Memory B cell (primary cell): ENCODE measurements at regions not wholly inside any gene's neighbourhood (a gene's known extent, or its start where the extent isn't known, plus 50 kb on each side); places are given as distances from the start of the nearest gene placed in this dataset.
"Not testable (repeated sequence)": the region's sequence is repeated elsewhere in the genome, so short reads cannot be mapped to it uniquely, and the experiment has no call there.

Source experiments
- ATAC-seq: fragments of 150-1000 bp; cut with Tn5 transposase; 2 replicates; pipeline ENCODE4 v1.10.0; 2021; ENCODE audit warnings: low read depth, mild to moderate bottlenecking, moderate library complexity
- DNase-seq, 2 donors: peaks; one replicate each; pipeline ENCODE4 v3.0.0; 2022; ENCODE audit warnings: low spot score in 2 of 2
- H3K27ac Mint-ChIP-seq: one replicate; pipeline ENCODE4 v1.8.0; 2022; ENCODE audit warnings: mild to moderate bottlenecking, moderate library complexity, mixed read lengths
- H3K27me3 Mint-ChIP-seq: one replicate; pipeline ENCODE4 v1.8.0; 2022; ENCODE audit warnings: mixed read lengths
- H3K36me3 Mint-ChIP-seq: one replicate; pipeline ENCODE4 v1.8.0; 2022; ENCODE audit warnings: mild to moderate bottlenecking, mixed read lengths
- H3K4me1 Mint-ChIP-seq: one replicate; pipeline ENCODE4 v1.8.0; 2022; ENCODE audit warnings: mixed read lengths
- H3K4me3 Mint-ChIP-seq: one replicate; pipeline ENCODE4 v1.8.0; 2022; ENCODE audit warnings: mild to moderate bottlenecking, moderate library complexity, mixed read lengths
- H3K9me3 Mint-ChIP-seq: one replicate; pipeline ENCODE4 v1.8.0; 2022; ENCODE audit warnings: mixed read lengths

DNA sequence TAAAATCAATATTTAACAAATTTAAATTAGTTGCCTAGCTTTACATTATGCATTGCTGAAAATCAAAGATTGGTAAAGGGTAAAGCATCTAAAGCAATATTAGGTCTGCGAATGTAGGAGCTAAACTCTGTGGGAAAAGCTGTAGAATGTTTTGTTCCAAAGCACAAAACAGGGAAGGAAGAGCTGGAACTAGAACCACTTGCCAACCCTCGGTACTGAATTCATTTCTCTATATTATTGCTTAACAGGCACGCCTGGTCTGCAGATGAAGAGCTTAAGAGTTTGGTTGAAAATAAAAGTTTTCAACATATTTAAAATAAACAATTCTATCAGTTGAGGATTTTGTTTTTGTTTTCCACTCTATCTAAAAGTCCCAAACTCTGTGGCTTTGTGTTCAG, 1252.8 kb upstream of the SEL1L start:
- no peaks in the 10 kb centered on the region for H3K36me3 Mint-ChIP-seq
- no peaks in the 10 kb centered on the region for H3K27me3 Mint-ChIP-seq
- no peaks in the 10 kb centered on the region for H3K4me1 Mint-ChIP-seq
- H3K4me3 Mint-ChIP-seq = no peak overlapping the region
- no peak overlapping the region for H3K27ac Mint-ChIP-seq
- ATAC-seq (no peak), DNase-seq (no peak)
- peaks cover 8% of the 10 kb centered on the region for H3K9me3 Mint-ChIP-seq

DNA sequence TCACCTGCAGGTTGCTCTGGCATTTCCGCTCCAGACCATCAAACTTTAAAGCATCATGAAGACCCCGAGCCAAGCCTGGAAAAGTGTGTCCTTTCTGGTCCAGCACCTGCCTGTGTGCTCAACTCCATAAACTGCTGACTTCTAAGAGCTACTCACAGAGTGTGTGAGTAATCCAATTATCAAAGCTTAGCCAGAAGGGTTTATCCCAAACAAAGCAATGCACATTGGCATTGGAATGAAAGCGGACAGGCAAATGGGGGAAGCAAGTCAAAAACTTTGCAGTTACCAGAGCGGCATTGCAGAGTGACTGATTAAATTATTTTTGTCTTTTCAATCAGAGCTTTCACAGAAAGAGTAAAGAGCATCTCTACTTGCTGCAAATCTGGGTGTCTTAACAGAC, 1262.4 kb upstream of the SEL1L start:
- Mint-ChIP-seq H3K9me3 (no peaks in the 10 kb centered on the region), H3K4me1 (no peaks in the 10 kb centered on the region), H3K36me3 (no peaks in the 10 kb centered on the region), H3K27me3 (no peaks in the 10 kb centered on the region), H3K27ac (no peak overlapping the region), H3K4me3 (no peak overlapping the region)
- DNase-seq (no peak), ATAC-seq (no peak)

DNA sequence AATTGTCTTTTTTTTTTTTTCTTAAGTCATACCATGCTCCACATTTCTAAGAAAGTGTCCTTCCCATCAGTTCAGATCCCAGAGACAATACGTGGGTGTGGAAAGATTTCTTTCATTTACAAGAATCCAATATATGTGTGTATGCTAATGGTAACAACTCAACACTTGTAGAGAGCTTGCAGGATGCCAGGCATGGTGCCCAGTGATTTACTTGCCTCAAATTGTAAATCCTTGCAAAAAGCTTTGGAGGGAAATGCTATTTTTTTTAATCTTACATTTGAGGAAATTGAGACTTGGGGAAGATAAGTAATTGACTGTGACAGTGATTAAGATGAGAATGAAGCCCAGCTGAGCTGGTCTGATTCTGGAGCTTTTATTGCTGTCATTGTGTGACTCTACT, 1264.6 kb upstream of the SEL1L start:
- no peak for ATAC-seq
- H3K27me3 Mint-ChIP-seq = no peaks in the 10 kb centered on the region
- no peak overlapping the region for H3K27ac Mint-ChIP-seq
- H3K36me3 Mint-ChIP-seq = no peaks in the 10 kb centered on the region
- no peak overlapping the region for H3K4me3 Mint-ChIP-seq
- no peaks in the 10 kb centered on the region for H3K4me1 Mint-ChIP-seq
- peaks cover 3% of the 10 kb centered on the region for H3K9me3 Mint-ChIP-seq
- no peak for DNase-seq

DNA sequence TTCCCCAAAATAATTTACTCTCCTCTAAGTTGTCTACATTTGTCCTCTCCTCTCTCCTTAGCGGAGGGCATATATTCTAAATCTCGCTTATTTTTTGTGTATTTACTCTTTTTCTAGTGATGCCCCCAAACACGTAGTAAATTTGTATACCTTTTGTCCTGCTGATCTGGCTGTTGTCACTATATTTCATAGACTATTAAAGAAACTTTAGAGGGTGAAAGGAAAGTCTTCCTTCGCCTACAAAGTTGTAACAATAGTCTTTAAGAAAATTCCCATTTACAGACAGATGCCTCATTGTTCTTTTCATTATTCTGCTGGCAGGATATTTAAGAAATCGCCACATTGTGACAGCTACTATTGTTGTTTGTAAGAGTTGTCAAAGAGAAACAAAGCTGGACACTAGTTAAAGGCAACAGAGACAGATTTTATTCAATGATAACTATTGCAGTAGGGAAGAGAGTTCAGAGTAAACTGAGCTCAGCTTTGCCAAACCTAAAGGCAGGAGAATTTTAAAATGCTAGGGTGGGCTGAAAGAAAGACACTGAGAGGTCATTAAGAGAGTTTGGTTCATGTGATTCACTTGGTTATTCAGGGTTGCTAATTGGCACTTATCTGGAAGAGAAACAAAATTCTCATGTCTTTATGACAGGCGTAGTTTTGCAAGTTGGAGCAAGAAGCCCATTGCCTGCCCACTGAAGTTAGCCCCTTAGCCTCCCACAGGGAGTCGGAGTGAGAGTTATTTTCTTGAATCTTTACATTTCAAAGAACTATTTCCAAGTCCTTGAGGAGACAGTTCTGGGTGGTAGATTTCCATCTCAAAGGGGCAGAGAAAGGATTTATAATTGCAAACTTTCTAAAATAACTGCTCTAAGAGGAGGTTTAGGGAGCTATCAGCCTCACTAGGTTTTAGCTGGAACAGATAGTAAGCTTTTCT, 1272.5 kb upstream of the SEL1L start:
- Mint-ChIP-seq H3K4me1 (no peaks in the 10 kb centered on the region), H3K36me3 (no peaks in the 10 kb centered on the region), H3K4me3 (no peak overlapping the region), H3K27ac (no peak overlapping the region), H3K9me3 (peaks cover 6% of the 10 kb centered on the region), H3K27me3 (no peaks in the 10 kb centered on the region)
- DNase-seq (no peak), ATAC-seq (no peak)

DNA sequence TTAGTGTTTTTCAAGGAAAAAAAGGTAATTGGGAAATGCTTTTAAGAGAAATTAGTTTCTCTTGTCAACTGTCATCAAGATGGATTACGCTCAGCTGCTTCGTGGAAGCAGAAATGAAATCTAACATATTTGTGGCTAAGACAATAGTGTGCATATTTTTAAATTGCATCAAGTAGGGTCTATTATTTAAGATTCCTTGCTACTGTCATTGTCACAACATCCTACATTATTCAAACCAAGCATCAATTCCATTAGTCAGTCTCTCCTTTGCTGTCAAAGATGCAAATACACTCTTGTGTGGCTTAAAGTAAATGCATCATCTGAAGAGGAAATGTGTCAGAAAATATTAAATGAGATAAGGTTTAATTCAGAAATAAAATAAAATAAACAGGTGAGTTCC, 1277.6 kb upstream of the SEL1L start:
- ATAC-seq = no peak
- H3K4me1 Mint-ChIP-seq = no peaks in the 10 kb centered on the region
- H3K4me3 Mint-ChIP-seq = no peak overlapping the region
- H3K27me3 Mint-ChIP-seq = no peaks in the 10 kb centered on the region
- no peaks in the 10 kb centered on the region for H3K36me3 Mint-ChIP-seq
- no peak overlapping the region for H3K27ac Mint-ChIP-seq
- H3K9me3 Mint-ChIP-seq = no peaks in the 10 kb centered on the region
- no peak for DNase-seq

DNA sequence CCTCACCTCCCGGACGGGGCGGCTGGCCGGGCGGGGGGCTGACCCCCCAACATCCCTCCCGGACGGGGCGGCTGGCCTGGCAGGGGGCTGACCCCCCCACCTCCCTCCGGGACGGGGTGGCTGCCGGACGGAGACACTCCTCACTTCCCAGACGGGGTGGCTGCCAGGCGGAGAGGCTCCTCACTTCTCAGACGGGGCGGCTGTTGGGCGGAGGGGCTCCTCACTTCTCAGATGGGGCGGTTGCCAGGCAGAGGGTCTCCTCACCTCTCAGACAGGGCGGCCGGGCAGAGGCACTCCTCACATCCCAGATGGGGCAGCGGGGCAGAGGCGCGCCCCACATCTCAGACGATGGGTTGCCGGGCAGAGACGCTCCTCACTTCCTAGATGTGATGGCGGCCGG, 1280.7 kb upstream of the SEL1L start:
- not testable (repeated sequence) for H3K4me3 Mint-ChIP-seq, H3K27me3 Mint-ChIP-seq, DNase-seq, H3K27ac Mint-ChIP-seq, H3K4me1 Mint-ChIP-seq, H3K9me3 Mint-ChIP-seq, ATAC-seq, H3K36me3 Mint-ChIP-seq

DNA sequence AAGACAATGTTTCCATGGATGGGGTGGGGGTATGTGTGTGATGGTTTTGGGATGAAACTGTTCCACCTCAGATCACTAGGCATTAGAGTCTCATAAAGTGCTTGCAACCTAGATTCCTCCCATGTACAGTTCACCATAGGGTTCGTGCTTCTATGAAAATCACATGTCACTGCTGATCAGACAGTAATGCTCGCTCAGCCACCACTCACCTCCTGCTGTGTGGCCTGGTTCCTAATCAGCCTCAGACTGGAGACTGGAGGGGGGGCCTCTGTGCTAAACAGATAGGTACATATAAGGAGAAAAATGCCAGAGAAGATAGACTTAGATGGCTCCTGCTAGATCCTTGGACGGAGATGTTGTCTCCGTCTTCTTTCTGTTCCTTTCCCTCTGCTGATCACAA, 1296.9 kb upstream of the SEL1L start:
- no peak for DNase-seq
- Mint-ChIP-seq H3K27ac (no peak overlapping the region), H3K9me3 (peaks cover 2% of the 10 kb centered on the region), H3K36me3 (no peaks in the 10 kb centered on the region), H3K27me3 (no peaks in the 10 kb centered on the region), H3K4me3 (no peak overlapping the region), H3K4me1 (no peaks in the 10 kb centered on the region)
- no peak for ATAC-seq

DNA sequence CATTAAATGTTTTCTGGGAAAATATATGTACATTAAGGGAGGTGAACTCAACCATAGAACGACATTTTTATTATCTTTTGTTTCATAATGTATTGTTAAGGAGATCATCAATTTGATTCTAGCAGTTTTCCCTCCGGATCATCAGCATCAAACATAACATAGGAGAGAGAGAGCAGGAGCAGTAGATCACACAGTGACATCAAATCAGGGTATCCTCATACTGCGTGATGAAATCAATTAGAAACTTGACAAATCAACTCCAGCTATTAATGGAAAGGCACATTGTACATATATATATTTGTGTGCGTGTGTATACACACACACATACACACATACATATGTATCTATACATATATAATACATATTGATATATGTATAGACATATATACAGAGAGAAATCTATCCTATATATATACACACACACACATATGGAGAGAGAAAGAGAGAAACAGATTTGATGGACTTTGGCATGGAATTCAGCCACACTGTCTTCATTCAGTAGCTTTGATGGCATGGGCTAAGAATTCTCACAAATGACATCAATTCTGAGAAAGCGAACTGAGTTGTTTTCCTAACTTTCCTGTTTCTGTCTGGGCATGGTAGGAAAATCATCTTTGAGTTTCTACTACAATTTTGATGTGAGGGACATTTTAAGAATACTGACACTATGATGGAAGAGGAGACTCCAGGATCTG, 1302.8 kb upstream of the SEL1L start:
- H3K9me3 Mint-ChIP-seq = peaks cover 5% of the 10 kb centered on the region
- no peaks in the 10 kb centered on the region for H3K4me1 Mint-ChIP-seq
- no peaks in the 10 kb centered on the region for H3K27me3 Mint-ChIP-seq
- DNase-seq (no peak), ATAC-seq (no peak)
- no peaks in the 10 kb centered on the region for H3K36me3 Mint-ChIP-seq
- no peak overlapping the region for H3K4me3 Mint-ChIP-seq
- H3K27ac Mint-ChIP-seq = no peak overlapping the region

DNA sequence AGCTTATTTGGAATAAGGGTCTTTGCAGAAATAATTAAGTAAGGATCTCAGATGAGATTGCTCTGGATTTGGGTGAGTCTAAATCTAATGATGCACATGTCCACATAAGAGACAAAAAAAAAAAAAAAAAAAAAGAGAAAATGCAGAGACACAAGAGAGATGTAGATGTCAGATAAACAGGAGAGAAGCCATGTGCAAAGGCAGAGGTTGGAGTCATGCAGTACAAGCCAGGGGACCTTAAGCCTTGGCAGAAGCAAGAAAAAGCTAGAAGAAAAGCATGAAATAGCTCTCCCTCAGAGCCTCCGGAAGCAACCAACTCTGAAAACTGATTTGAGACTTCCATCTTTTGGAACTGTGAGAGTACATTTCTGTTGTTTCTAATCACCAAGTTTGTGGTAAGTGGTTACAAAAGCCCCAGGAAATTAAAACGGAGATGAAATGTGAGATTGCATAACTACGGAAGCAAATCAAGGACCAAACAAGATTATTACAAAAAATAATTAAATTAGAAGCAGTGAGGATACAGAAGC, 1304.0 kb upstream of the SEL1L start:
- Mint-ChIP-seq H3K36me3 (no peaks in the 10 kb centered on the region), H3K27me3 (no peaks in the 10 kb centered on the region), H3K4me3 (no peak overlapping the region), H3K9me3 (peaks cover 7% of the 10 kb centered on the region), H3K4me1 (no peaks in the 10 kb centered on the region), H3K27ac (no peak overlapping the region)
- ATAC-seq (no peak), DNase-seq (no peak)

DNA sequence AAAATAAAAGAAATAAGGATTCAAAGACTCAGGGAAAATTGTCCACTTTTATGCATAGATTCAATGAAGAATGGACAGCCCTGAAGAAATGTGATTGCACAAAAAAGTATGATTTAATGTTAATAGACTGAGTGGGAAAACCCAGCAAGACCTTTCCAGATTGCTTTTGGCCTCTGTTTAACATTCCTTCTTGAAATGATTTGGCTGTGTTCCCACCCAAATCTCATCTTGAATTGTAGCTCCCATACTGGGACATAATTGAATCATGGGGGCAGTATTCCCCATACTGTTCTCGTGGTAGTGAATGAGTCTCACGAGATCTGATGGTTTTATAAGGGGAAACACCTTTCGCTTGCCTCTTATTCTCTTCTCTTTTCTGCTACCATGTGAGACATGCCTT, 1316.9 kb upstream of the SEL1L start:
- H3K36me3 Mint-ChIP-seq = no peaks in the 10 kb centered on the region
- H3K27me3 Mint-ChIP-seq = no peaks in the 10 kb centered on the region
- no peak for ATAC-seq

DNA sequence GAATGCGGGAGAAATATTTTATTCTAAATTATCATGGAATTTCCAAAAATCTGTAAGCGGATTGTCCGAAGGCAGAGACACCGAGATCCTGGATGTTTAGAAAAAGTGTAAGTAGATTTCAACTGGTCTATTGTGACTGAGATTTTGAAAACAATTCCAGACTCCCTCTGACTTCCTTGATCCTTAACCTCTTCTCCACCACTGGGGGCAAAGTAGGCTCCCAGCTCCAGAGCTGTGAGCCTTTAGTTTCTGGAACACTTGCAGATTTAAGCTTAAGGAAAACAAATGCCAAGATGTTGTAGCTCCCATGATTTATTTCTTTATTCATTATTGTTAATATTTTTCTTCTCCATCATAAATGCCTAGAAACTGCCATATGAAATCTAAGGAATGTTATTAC, 1320.5 kb upstream of the SEL1L start:
- Mint-ChIP-seq H3K36me3 (no peaks in the 10 kb centered on the region), H3K4me3 (no peak overlapping the region), H3K27me3 (no peaks in the 10 kb centered on the region), H3K9me3 (peaks cover 9% of the 10 kb centered on the region), H3K4me1 (no peaks in the 10 kb centered on the region), H3K27ac (no peak overlapping the region)
- DNase-seq = no peak
- no peak for ATAC-seq

More for the DNA sequence above, 1316.9 kb upstream of the SEL1L start:
- no peak for DNase-seq
- no peaks in the 10 kb centered on the region for H3K4me1 Mint-ChIP-seq
- H3K4me3 Mint-ChIP-seq = no peak overlapping the region
- H3K9me3 Mint-ChIP-seq = peaks cover 10% of the 10 kb centered on the region
- H3K27ac Mint-ChIP-seq = no peak overlapping the region

DNA sequence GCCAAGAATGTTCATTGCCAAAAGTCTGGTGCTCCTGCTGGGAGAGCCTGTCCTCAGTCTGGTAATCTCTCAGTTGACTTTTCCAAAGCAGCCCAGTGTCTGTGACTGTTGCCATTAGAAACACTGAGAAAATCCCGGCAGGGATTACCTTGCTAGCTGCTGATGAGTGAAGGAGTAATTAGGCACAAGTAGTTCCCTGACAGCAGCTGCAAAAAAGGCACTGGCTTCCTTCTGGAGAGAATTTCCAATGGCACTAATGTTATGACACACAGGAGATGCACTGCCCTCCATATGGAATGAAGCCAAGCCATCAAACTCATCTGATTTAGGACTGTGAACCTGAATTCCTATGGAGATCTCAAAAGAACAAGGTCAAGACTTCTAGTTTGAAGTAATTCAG, 1321.2 kb upstream of the SEL1L start:
- no peaks in the 10 kb centered on the region for H3K36me3 Mint-ChIP-seq
- no peaks in the 10 kb centered on the region for H3K27me3 Mint-ChIP-seq
- no peak overlapping the region for H3K27ac Mint-ChIP-seq
- H3K4me3 Mint-ChIP-seq = no peak overlapping the region
- H3K9me3 Mint-ChIP-seq = peaks cover 6% of the 10 kb centered on the region
- no peaks in the 10 kb centered on the region for H3K4me1 Mint-ChIP-seq
- DNase-seq = no peak
- ATAC-seq = no peak

DNA sequence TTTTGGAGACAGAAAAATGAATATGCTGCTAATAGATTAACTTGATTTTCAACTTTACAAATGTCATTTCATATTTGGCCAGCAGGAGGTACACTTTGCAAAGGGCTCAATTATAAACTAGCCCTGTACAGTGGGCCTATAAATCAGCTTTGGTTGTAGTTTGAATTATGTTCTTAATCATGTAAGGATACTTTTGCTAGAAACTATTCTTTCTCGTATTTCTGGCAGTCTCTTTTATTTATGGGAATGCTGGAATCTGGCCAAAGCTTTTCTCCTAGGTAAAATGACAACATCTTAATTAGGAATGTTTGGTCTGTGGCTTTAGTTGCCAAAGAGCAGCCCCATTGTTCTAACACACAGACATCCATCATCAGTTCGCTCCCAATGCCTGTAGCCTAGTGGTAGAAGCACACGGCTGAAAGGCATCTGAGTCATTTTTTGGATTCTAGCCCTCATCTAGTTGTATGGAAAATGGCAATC, 1322.3 kb upstream of the SEL1L start:
- no peak for ATAC-seq
- Mint-ChIP-seq H3K27me3 (no peaks in the 10 kb centered on the region), H3K9me3 (peaks cover 5% of the 10 kb centered on the region), H3K4me1 (no peaks in the 10 kb centered on the region), H3K27ac (no peak overlapping the region), H3K4me3 (no peak overlapping the region), H3K36me3 (no peaks in the 10 kb centered on the region)
- DNase-seq = no peak

DNA sequence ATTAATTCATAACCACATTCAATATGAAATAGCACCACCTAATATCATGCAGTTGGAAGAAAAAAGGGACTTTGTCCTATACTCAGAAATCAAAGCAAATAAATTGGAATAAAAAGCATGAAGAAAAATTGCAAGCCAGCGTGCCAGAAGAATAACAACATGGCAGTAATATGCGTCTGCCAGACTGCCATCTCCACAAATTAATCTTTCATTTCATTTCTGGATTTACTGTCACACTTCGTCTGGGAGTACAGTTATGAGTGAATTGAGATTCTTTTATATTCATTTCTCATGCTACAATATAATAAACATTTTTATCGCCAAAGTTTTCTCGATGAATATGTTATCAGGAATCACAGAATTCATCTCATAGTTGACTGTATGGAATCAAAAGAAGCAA, 1327.7 kb upstream of the SEL1L start:
- no peaks in the 10 kb centered on the region for H3K4me1 Mint-ChIP-seq
- DNase-seq (no peak), ATAC-seq (no peak)
- H3K9me3 Mint-ChIP-seq = peaks cover 9% of the 10 kb centered on the region
- H3K27me3 Mint-ChIP-seq = no peaks in the 10 kb centered on the region
- H3K4me3 Mint-ChIP-seq = no peak overlapping the region
- H3K27ac Mint-ChIP-seq = no peak overlapping the region
- no peaks in the 10 kb centered on the region for H3K36me3 Mint-ChIP-seq
